Right ventricle myocardium superior (tissue), 1 donor: ENCODE measurements at regions not wholly inside any gene's neighbourhood (a gene's known extent, or its start where the extent isn't known, plus 50 kb on each side); places are given as distances from the start of the nearest gene placed in this dataset.

Experiments used
- ATAC-seq: fragments of 200-7000 bp; cut with Tn5 transposase; one replicate; pipeline ENCODE4 v1.9.1; 2020; ENCODE audit warnings: mild to moderate bottlenecking; ENCODE audit not compliant: poor library complexity
- DNase-seq: peaks from one replicate; pipeline ENCODE4 v3.0.0-alpha.2; 2020
- intact Hi-C: fragments of 100-400 bp; cut with DNase I; formaldehyde crosslinking; loops from one replicate; pipeline ENCODE4 v1.11.2; 2022
- donor health status: DM: no; HTN: yes; CAD: no; lungs with severe emphysema.

DNA sequence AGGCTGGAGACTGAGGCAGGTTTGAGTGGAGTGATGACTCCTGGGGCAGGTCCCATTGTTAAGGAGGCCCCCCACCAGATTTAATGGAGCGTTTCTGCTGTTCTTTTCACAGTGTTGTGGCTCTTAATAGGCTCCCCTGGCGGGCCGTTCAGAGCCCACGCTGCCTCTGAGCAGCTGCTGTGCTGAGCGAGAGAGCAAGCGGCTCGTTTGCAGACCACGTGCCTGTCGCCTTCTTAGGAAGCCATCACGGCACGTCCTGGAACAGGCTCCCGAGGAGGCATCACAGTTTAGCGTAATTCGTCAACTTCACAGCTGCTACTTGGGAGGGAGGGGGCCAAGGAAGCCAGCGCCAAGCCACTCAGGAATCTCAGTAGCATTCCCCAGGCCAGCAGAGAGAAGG lies 70.5 kb upstream of the CTTNBP2NL start:
- intact Hi-C loops, result no loop called here
- DNase-seq (peak; percentile 47), ATAC-seq (peak; percentile 70)

- intact Hi-C loops, result no loop called here
- DNase-seq, result no peak
- no peak for ATAC-seq
Measured at GRCh38 chr1:112328600-112328999, 67.4 kb upstream of the CTTNBP2NL start.

DNA sequence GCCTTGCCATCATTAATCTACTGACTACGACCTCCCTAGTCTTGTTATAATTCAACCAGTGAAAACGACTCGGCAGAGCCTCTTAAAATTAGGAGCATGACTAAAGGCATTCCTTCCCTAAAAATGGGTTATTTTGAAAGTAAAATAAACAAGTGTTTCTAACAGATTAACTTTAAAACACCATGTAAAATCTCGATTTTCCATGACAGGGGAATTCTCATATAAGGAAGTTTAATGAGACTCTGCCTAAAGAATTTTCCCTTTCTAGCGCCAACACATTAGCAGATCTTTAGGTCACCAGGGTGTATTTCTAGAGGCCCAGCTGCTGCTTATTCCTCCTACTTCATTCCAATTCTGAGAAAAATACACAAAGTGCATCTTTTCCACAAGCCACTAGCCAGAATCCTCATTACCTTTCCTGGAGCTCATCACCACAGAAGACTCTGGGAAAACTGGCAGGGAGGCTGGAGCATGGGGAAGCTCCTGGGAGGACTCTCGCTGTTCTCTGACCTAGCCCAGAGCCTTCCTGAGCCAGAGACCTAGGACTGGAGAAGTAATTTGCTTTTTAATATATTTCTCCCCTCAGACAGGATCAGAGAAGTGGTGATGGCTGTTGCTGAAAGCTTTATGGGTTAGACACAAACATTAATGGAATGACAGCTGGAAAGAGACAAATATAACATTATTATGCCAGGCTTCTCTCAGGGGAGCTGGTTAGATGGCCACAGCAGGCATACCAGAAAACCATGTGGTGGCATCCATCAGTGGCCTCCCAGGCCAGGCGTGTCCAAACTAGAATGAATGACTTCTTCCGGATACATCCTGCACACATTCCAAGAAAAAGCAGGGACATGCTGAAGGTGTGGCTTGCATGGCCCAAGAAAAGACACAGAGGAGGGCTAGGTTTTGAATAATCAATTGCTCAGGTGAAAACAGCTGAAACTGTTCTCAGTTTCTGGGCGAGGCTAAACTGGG lies 63.6 kb upstream of the CTTNBP2NL start:
- DNase-seq, result no peak
- no peak for ATAC-seq
- intact Hi-C loops, result loop anchor here (10.0 kb wide), 1 partner anchor 538 kb away; no protein-coding TSS in a partner anchor

DNA sequence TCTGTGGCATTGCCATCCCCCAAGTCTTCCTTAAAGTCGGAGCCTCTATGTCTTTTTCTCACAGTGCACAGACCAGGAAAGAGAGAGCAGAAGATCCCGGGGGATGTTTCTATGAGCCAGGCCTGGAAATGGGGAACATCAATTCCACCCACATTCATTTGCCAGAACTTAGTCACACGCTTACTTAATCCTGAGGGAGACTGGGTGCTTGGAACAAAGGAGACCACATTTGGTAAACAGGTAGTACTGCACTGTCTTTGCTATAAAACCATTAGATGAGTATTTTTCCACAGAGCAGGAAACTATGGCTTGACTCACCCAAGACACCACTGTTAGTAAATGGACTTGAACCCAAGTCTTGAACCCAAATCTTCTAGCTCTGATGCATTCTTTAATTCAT lies 60.7 kb upstream of the CTTNBP2NL start:
- DNase-seq (no peak), ATAC-seq (no peak)
- intact Hi-C loops, result loop anchor here (5.0 to 10.0 kb wide), 2 partner anchors 343 to 541 kb away; no protein-coding TSS in a partner anchor

GRCh38 chr1:112337028-112337531 lies 58.9 kb upstream of the CTTNBP2NL start:
- ATAC-seq (peak; percentile 94), DNase-seq (peak; percentile 63)
- intact Hi-C loops, result loop anchor here (5.0 to 10.0 kb wide), 2 partner anchors 345 to 542 kb away; no protein-coding TSS in a partner anchor

DNA sequence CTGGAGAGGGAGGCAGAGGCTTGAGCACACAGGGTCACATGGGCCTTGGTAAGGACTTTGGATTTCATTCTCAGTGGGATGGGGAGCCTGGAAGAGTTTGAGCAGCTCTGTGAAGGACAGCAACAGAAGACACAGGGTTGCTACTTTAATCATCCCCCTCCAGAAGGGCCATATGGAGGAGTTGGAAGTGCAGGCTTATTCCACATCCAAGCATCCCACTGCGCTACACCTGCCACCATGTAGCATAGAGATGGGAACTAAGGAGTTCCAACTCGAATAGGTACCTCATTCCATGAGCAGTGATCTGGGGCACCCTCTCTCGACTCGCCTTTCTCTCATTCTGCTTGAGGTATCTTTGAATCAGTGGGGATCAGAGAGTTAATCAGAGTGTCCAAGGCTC lies 54.0 kb upstream of the CTTNBP2NL start:
- no peak for ATAC-seq
- intact Hi-C loops, result no loop called here
- DNase-seq, result no peak

DNA sequence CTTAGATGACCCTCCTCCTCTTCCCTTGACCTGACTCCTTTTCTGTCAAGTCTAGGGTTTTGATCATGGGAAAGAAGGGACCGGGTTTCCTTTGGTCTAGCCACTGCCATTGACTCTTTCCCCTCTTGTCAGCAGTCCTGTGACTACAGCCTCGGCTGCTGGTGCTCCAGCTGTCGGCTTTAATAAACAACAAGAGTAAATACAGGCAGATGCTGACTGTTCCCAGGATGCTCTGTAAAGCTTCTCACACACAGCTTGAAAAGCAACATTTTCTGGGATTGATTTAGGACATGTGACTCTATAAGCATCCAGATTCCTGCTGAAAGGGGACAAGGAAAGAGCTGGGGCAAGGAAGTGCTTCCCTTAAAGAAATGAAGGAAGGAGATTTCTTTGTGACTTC lies 53.5 kb upstream of the CTTNBP2NL start:
- ATAC-seq (no peak), DNase-seq (no peak)
- intact Hi-C loops, result no loop called here

GRCh38 chr1:112344754-112345423 lies 51.1 kb upstream of the CTTNBP2NL start:
- ATAC-seq, result no peak
- DNase-seq, result no peak
- intact Hi-C loops, result no loop called here
